ENCODE measurements at regions not wholly inside any gene's neighbourhood (a gene's known extent, or its start where the extent isn't known, plus 50 kb on each side); places are given as distances from the start of the nearest gene placed in this dataset.

- TF ChIP-seq CTCF (IDR thresholded peaks at IDR 0.05; ENCODE audit: poor library complexity) (no peak), EZH2 (IDR thresholded peaks at IDR 0.05; ENCODE audit: borderline replicate concordance) (no peak)
Observed at GRCh38 chr6:84467296-84467695, 239.9 kb upstream of the CEP162 start.

All from hepatocyte (in vitro differentiated cells).